GM23338 (cell line): ENCODE measurements at regions not wholly inside any gene's neighbourhood (a gene's known extent, or its start where the extent isn't known, plus 50 kb on each side); places are given as distances from the start of the nearest gene placed in this dataset.

Source experiments
- ATAC-seq: fragments of 200-7000 bp; cut with Tn5 transposase; 3 replicates; pipeline ENCODE4 v1.9.1; 2020
- DNase-seq: peaks from one replicate; pipeline ENCODE4 v3.0.0-alpha.2; 2015; ENCODE audit warnings: low spot score
- H2AFZ ChIP-seq: fragments of 200-600 bp; sonication (generic); 2 replicates; pipeline ENCODE4 v1.8.0; 2016; ENCODE audit warnings: antibody characterized with exemption, mild to moderate bottlenecking, moderate library complexity
- H3F3A ChIP-seq: fragments of 200-600 bp; sonication (generic); replicated peaks from 2 replicates; pipeline ENCODE4 v1.8.0; 2017; ENCODE audit warnings: antibody characterized with exemption, mixed run types, low read depth
- H3K27ac ChIP-seq: fragments of 200-600 bp; sonication (generic); 2 replicates; pipeline ENCODE4 v1.6.1; 2016; ENCODE audit warnings: low read depth
- H3K27me3 ChIP-seq: fragments of 200-600 bp; sonication (generic); 2 replicates; pipeline ENCODE4 v1.8.0; 2016; ENCODE audit warnings: mild to moderate bottlenecking, mixed run types, moderate library complexity; ENCODE audit not compliant: insufficient read depth
- H3K36me3 ChIP-seq: fragments of 200-600 bp; sonication (generic); 2 replicates; pipeline ENCODE4 v1.8.0; 2016; ENCODE audit warnings: mild to moderate bottlenecking; ENCODE audit not compliant: insufficient read depth
- H3K4me1 ChIP-seq: fragments of 200-600 bp; sonication (generic); 2 replicates; pipeline ENCODE4 v1.8.0; 2016; ENCODE audit warnings: mild to moderate bottlenecking, moderate library complexity; ENCODE audit not compliant: insufficient read depth
- H3K4me2 ChIP-seq: fragments of 200-600 bp; sonication (generic); 2 replicates; pipeline ENCODE4 v1.7.1; 2017; ENCODE audit warnings: mixed run types
- H3K4me3 ChIP-seq: fragments of 200-600 bp; sonication (generic); 2 replicates; pipeline ENCODE4 v1.6.1; 2016; ENCODE audit warnings: mixed run types
- H3K79me2 ChIP-seq: fragments of 200-600 bp; sonication (generic); replicated peaks from 2 replicates; pipeline ENCODE4 v1.8.0; 2017; ENCODE audit warnings: mild to moderate bottlenecking; ENCODE audit not compliant: insufficient read depth
- H3K9me2 ChIP-seq: fragments of 200-600 bp; sonication (generic); 2 replicates; pipeline ENCODE4 v1.8.0; 2017; ENCODE audit not compliant: insufficient read depth
- H4K20me1 ChIP-seq: fragments of 200-600 bp; sonication (generic); replicated peaks from 2 replicates; pipeline ENCODE4 v1.8.0; 2017; ENCODE audit warnings: mild to moderate bottlenecking; ENCODE audit not compliant: insufficient read depth
- H3K27ac Mint-ChIP-seq: 2 replicates; pipeline ENCODE4 v1.8.0; 2020; ENCODE audit warnings: inconsistent platforms, mild to moderate bottlenecking, moderate library complexity, mixed read lengths
- H3K27me3 Mint-ChIP-seq: 3 replicates; pipeline ENCODE4 v1.8.0; 2022; ENCODE audit warnings: low read depth, mild to moderate bottlenecking, moderate library complexity, mixed read lengths, inconsistent platforms; ENCODE audit not compliant: insufficient read depth, poor library complexity
- H3K36me3 Mint-ChIP-seq: 3 replicates; pipeline ENCODE4 v1.8.0; 2021; ENCODE audit warnings: low read depth, mild to moderate bottlenecking, inconsistent platforms, moderate library complexity, mixed read lengths
- H3K4me1 Mint-ChIP-seq: 3 replicates; pipeline ENCODE4 v1.8.0; 2020; ENCODE audit warnings: mild to moderate bottlenecking, inconsistent platforms, mixed read lengths
- H3K4me3 Mint-ChIP-seq: 3 replicates; pipeline ENCODE4 v1.8.0; 2021; ENCODE audit warnings: moderate library complexity, mild to moderate bottlenecking, inconsistent platforms, mixed read lengths
- H3K9me3 Mint-ChIP-seq: 3 replicates; pipeline ENCODE4 v1.8.0; 2020; ENCODE audit warnings: moderate library complexity, mild to moderate bottlenecking, inconsistent platforms, mixed read lengths
- CREB1 ChIP-seq: fragments of 250-450 bp; sonication (Bioruptor Pico); IDR thresholded peaks from 2 replicates; pipeline ENCODE4 v1.5.0; 2020; ENCODE audit warnings: low read depth, mild to moderate bottlenecking, moderate library complexity
- EZH2phosphoT487 ChIP-seq: fragments of 200-600 bp; sonication (generic); IDR thresholded peaks from one replicate; pipeline ENCODE4 v1.8.1; 2018; ENCODE audit warnings: antibody characterized with exemption; ENCODE audit not compliant: unreplicated experiment
- JUNB ChIP-seq: IDR thresholded peaks from one replicate; pipeline ENCODE4 v1.6.1; 2016; ENCODE audit warnings: antibody characterized with exemption; ENCODE audit not compliant: unreplicated experiment
- NANOG ChIP-seq: IDR thresholded peaks from 2 replicates; pipeline ENCODE4 v1.6.1; 2016; ENCODE audit warnings: antibody characterized with exemption, borderline replicate concordance
- POLR2AphosphoS5 ChIP-seq: IDR thresholded peaks from 2 replicates; pipeline ENCODE4 v1.6.1; 2016; ENCODE audit warnings: antibody characterized with exemption, low read depth
- STAT1 ChIP-seq: IDR thresholded peaks from one replicate; pipeline ENCODE4 v1.6.1; 2016; ENCODE audit warnings: antibody characterized with exemption; ENCODE audit not compliant: unreplicated experiment
- ZNF114 ChIP-seq: fragments of 250-450 bp; sonication (Bioruptor Pico); IDR thresholded peaks from 2 replicates; pipeline ENCODE4 v1.5.0; 2020; ENCODE audit warnings: mild to moderate bottlenecking, moderate library complexity
- ZNF331 ChIP-seq: fragments of 250-450 bp; sonication (Bioruptor Pico); IDR thresholded peaks from 2 replicates; pipeline ENCODE4 v1.5.0; 2020; ENCODE audit warnings: low read depth, mild to moderate bottlenecking, moderate library complexity
- TF ChIP-seq, protein P1 (sequence below): fragments of 250-450 bp; sonication (Bioruptor Pico); IDR thresholded peaks from 2 replicates; pipeline ENCODE4 v1.5.0; 2020; ENCODE audit warnings: mild to moderate bottlenecking, moderate library complexity
- TF ChIP-seq, protein P2 (sequence below), 2 experiments: fragments of 200-600 bp in 1 of 2; sonication (generic) in 1 of 2; conservative IDR thresholded peaks; 2 replicates each; pipeline versions ENCODE4 v1.5.1 to v1.6.1; 2016 to 2017; ENCODE audit warnings: antibody characterized with exemption in 2 of 2, low read depth in 2 of 2, mild to moderate bottlenecking in 2 of 2, moderate library complexity in 1 of 2
- TF ChIP-seq, protein P3 (sequence below): IDR thresholded peaks from 2 replicates; pipeline ENCODE4 v1.6.1; 2016; ENCODE audit warnings: antibody characterized with exemption
- TF ChIP-seq, protein P4 (sequence below): IDR thresholded peaks from one replicate; pipeline ENCODE4 v1.6.1; 2018; ENCODE audit warnings: antibody characterized with exemption; ENCODE audit not compliant: unreplicated experiment

DNA sequence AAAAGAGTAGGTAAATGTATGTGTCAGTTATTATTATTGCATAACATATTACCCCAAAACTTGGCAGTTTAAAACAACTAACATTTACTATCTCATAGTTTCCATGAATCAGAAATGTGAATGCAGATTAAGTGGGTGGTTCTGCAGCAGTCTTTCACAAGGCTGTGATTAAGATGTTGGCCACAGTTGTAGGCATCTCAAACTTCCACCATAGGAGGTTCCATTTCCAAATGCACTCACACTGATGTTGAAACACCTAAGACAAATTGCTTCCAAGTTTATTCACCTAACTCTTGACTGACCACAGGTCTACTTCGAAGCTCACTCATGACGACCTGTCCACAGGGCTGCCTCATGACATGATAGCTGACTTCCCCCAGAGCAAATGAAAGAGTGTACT is 360.8 kb downstream of the GRB14 start:
- TF ChIP-seq, protein P1, sequence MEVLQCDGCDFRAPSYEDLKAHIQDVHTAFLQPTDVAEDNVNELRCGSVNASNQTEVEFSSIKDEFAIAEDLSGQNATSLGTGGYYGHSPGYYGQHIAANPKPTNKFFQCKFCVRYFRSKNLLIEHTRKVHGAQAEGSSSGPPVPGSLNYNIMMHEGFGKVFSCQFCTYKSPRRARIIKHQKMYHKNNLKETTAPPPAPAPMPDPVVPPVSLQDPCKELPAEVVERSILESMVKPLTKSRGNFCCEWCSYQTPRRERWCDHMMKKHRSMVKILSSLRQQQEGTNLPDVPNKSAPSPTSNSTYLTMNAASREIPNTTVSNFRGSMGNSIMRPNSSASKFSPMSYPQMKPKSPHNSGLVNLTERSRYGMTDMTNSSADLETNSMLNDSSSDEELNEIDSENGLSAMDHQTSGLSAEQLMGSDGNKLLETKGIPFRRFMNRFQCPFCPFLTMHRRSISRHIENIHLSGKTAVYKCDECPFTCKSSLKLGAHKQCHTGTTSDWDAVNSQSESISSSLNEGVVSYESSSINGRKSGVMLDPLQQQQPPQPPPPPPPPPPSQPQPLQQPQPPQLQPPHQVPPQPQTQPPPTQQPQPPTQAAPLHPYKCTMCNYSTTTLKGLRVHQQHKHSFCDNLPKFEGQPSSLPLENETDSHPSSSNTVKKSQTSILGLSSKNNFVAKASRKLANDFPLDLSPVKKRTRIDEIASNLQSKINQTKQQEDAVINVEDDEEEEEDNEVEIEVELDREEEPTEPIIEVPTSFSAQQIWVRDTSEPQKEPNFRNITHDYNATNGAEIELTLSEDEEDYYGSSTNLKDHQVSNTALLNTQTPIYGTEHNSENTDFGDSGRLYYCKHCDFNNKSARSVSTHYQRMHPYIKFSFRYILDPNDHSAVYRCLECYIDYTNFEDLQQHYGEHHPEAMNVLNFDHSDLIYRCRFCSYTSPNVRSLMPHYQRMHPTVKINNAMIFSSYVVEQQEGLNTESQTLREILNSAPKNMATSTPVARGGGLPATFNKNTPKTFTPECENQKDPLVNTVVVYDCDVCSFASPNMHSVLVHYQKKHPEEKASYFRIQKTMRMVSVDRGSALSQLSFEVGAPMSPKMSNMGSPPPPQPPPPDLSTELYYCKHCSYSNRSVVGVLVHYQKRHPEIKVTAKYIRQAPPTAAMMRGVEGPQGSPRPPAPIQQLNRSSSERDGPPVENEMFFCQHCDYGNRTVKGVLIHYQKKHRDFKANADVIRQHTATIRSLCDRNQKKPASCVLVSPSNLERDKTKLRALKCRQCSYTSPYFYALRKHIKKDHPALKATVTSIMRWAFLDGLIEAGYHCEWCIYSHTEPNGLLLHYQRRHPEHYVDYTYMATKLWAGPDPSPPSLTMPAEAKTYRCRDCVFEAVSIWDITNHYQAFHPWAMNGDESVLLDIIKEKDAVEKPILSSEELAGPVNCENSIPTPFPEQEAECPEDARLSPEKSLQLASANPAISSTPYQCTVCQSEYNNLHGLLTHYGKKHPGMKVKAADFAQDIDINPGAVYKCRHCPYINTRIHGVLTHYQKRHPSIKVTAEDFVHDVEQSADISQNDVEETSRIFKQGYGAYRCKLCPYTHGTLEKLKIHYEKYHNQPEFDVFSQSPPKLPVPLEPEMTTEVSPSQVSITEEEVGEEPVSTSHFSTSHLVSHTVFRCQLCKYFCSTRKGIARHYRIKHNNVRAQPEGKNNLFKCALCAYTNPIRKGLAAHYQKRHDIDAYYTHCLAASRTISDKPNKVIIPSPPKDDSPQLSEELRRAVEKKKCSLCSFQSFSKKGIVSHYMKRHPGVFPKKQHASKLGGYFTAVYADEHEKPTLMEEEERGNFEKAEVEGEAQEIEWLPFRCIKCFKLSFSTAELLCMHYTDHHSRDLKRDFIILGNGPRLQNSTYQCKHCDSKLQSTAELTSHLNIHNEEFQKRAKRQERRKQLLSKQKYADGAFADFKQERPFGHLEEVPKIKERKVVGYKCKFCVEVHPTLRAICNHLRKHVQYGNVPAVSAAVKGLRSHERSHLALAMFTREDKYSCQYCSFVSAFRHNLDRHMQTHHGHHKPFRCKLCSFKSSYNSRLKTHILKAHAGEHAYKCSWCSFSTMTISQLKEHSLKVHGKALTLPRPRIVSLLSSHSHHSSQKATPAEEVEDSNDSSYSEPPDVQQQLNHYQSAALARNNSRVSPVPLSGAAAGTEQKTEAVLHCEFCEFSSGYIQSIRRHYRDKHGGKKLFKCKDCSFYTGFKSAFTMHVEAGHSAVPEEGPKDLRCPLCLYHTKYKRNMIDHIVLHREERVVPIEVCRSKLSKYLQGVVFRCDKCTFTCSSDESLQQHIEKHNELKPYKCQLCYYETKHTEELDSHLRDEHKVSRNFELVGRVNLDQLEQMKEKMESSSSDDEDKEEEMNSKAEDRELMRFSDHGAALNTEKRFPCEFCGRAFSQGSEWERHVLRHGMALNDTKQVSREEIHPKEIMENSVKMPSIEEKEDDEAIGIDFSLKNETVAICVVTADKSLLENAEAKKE (CRISPR knock-in tag) = no peak
- TF ChIP-seq EZH2phosphoT487 (no peak), ZNF114 (CRISPR knock-in tag) (no peak), ZNF331 (CRISPR knock-in tag) (no peak), CREB1 (CRISPR knock-in tag) (no peak), STAT1 (no peak), JUNB (no peak), NANOG (no peak), POLR2AphosphoS5 (no peak)
- TF ChIP-seq, protein P2, sequence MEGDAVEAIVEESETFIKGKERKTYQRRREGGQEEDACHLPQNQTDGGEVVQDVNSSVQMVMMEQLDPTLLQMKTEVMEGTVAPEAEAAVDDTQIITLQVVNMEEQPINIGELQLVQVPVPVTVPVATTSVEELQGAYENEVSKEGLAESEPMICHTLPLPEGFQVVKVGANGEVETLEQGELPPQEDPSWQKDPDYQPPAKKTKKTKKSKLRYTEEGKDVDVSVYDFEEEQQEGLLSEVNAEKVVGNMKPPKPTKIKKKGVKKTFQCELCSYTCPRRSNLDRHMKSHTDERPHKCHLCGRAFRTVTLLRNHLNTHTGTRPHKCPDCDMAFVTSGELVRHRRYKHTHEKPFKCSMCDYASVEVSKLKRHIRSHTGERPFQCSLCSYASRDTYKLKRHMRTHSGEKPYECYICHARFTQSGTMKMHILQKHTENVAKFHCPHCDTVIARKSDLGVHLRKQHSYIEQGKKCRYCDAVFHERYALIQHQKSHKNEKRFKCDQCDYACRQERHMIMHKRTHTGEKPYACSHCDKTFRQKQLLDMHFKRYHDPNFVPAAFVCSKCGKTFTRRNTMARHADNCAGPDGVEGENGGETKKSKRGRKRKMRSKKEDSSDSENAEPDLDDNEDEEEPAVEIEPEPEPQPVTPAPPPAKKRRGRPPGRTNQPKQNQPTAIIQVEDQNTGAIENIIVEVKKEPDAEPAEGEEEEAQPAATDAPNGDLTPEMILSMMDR (conservative IDR thresholded peaks at IDR 0.05; ENCODE audit: low read depth in 2 of 2) = no peak
- TF ChIP-seq, protein P3, sequence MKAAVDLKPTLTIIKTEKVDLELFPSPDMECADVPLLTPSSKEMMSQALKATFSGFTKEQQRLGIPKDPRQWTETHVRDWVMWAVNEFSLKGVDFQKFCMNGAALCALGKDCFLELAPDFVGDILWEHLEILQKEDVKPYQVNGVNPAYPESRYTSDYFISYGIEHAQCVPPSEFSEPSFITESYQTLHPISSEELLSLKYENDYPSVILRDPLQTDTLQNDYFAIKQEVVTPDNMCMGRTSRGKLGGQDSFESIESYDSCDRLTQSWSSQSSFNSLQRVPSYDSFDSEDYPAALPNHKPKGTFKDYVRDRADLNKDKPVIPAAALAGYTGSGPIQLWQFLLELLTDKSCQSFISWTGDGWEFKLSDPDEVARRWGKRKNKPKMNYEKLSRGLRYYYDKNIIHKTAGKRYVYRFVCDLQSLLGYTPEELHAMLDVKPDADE = no peak
- TF ChIP-seq, protein P4, sequence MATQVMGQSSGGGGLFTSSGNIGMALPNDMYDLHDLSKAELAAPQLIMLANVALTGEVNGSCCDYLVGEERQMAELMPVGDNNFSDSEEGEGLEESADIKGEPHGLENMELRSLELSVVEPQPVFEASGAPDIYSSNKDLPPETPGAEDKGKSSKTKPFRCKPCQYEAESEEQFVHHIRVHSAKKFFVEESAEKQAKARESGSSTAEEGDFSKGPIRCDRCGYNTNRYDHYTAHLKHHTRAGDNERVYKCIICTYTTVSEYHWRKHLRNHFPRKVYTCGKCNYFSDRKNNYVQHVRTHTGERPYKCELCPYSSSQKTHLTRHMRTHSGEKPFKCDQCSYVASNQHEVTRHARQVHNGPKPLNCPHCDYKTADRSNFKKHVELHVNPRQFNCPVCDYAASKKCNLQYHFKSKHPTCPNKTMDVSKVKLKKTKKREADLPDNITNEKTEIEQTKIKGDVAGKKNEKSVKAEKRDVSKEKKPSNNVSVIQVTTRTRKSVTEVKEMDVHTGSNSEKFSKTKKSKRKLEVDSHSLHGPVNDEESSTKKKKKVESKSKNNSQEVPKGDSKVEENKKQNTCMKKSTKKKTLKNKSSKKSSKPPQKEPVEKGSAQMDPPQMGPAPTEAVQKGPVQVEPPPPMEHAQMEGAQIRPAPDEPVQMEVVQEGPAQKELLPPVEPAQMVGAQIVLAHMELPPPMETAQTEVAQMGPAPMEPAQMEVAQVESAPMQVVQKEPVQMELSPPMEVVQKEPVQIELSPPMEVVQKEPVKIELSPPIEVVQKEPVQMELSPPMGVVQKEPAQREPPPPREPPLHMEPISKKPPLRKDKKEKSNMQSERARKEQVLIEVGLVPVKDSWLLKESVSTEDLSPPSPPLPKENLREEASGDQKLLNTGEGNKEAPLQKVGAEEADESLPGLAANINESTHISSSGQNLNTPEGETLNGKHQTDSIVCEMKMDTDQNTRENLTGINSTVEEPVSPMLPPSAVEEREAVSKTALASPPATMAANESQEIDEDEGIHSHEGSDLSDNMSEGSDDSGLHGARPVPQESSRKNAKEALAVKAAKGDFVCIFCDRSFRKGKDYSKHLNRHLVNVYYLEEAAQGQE = no peak

More for the DNA sequence above, 360.8 kb downstream of the GRB14 start:
- Histone ChIP-seq H3K4me2 (no peak overlapping the region), H3K27ac (no peak overlapping the region), H3K36me3 (no peaks in the 10 kb centered on the region), H3K4me3 (no peak overlapping the region), H2AFZ (no peak overlapping the region), H3K27me3 (no peaks in the 10 kb centered on the region), H3K9me2 (peaks cover 5% of the 10 kb centered on the region; the same call in 1 of the 2 replicates), H3K79me2 (no peaks in the 10 kb centered on the region), H3F3A (no peaks in the 10 kb centered on the region), H3K4me1 (no peaks in the 10 kb centered on the region), H4K20me1 (no peaks in the 10 kb centered on the region)
- DNase-seq (no peak), ATAC-seq (no peak)
- Mint-ChIP-seq H3K4me3 (no peak overlapping the region), H3K4me1 (no peaks in the 10 kb centered on the region), H3K36me3 (no peaks in the 10 kb centered on the region; the same call in 2 of the 3 replicates), H3K9me3 (peaks cover 5% of the 10 kb centered on the region; the same call in 2 of the 3 replicates), H3K27me3 (no peaks in the 10 kb centered on the region), H3K27ac (no peak overlapping the region)
